ENCODE measurements at regions not wholly inside any gene's neighbourhood (a gene's known extent, or its start where the extent isn't known, plus 50 kb on each side); places are given as distances from the start of the nearest gene placed in this dataset.

GRCh38 chr10:4154191-4154715 lies 369.2 kb upstream of the KLF6 start:
- Histone ChIP-seq H2AFZ (ENCODE audit: control insufficient read depth, low read length) (no peak overlapping the region), H3K9me1 (ENCODE audit: control insufficient read depth, extremely low read depth, insufficient read depth, low read length) (no peaks in the 10 kb centered on the region), H3K36me3 (ENCODE audit: control insufficient read depth in 2 of 2, extremely low read depth in 1 of 2, insufficient read depth in 2 of 2, low read length in 2 of 2) (no peaks in the 10 kb centered on the region), H3K4me1 (ENCODE audit: control insufficient read depth, extremely low read depth, insufficient read depth, low read length) (peaks cover 3% of the 10 kb centered on the region), H3K27ac (ENCODE audit: control insufficient read depth, insufficient read depth, low read length) (no peak overlapping the region), H3K9me3 (ENCODE audit: control insufficient read depth, low read depth, low read length) (no peaks in the 10 kb centered on the region), H4K20me1 (ENCODE audit: control insufficient read depth, extremely low read depth, insufficient read depth, low read length) (no peaks in the 10 kb centered on the region), H3K4me2 (ENCODE audit: control insufficient read depth, extremely low read depth, insufficient read depth, low read depth, low read length) (no peak overlapping the region), H3K9ac (ENCODE audit: control insufficient read depth, extremely low read depth, insufficient read depth, low read length) (no peak overlapping the region), H3K27me3 (ENCODE audit: control insufficient read depth, extremely low read depth, insufficient read depth, low read length) (no peaks in the 10 kb centered on the region), H3K4me3 (ENCODE audit: control insufficient read depth in 2 of 3, extremely low read depth in 1 of 3, insufficient read depth in 2 of 3, low read depth in 1 of 3, low read length in 3 of 3) (no peak overlapping the region), H3K79me2 (ENCODE audit: control insufficient read depth, insufficient read depth, low read length) (no peaks in the 10 kb centered on the region)
- dilution Hi-C loops (cut with MboI; ENCODE audit: extremely low pct_ligation_motif_present, low sequenced_read_pairs), result no loop called here
- no peak for TF ChIP-seq EZH2 (IDR thresholded peaks at IDR 0.05; ENCODE audit: low read length)
- TF ChIP-seq, protein P1, sequence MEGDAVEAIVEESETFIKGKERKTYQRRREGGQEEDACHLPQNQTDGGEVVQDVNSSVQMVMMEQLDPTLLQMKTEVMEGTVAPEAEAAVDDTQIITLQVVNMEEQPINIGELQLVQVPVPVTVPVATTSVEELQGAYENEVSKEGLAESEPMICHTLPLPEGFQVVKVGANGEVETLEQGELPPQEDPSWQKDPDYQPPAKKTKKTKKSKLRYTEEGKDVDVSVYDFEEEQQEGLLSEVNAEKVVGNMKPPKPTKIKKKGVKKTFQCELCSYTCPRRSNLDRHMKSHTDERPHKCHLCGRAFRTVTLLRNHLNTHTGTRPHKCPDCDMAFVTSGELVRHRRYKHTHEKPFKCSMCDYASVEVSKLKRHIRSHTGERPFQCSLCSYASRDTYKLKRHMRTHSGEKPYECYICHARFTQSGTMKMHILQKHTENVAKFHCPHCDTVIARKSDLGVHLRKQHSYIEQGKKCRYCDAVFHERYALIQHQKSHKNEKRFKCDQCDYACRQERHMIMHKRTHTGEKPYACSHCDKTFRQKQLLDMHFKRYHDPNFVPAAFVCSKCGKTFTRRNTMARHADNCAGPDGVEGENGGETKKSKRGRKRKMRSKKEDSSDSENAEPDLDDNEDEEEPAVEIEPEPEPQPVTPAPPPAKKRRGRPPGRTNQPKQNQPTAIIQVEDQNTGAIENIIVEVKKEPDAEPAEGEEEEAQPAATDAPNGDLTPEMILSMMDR (optimal IDR thresholded peaks at IDR 0.05 in 1 of 3, IDR thresholded peaks at IDR 0.05 in 1 of 3, conservative IDR thresholded peaks at IDR 0.05 in 1 of 3; ENCODE audit: extremely low read depth in 1 of 3, insufficient read depth in 2 of 3, low read length in 3 of 3), result no peak
- FAIRE-seq, result no peak
- no peak for DNase-seq (ENCODE audit: low read depth, low spot score)

DNA sequence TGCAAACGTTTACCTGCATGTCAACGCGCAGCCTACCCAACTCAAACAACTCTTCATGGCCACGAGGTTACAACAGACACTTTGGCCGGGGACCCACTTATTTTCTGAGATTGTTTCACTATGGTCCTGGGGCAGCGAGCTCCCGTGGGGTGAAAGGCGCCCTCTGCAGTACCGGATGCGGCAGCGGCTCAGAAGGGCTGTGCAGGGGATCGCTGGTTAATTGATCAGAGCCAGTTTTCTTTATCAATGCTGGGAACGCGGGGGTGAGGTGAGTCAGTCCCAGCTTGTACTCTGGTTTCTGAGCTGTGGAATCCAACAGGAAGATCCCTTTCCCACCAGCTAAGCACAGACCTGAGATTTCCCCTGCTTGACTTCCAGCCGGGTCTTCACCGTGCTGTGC lies 366.5 kb upstream of the KLF6 start:
- no peak for TF ChIP-seq EZH2 (IDR thresholded peaks at IDR 0.05; ENCODE audit: low read length)
- TF ChIP-seq, protein P1 (optimal IDR thresholded peaks at IDR 0.05 in 1 of 3, IDR thresholded peaks at IDR 0.05 in 1 of 3, conservative IDR thresholded peaks at IDR 0.05 in 1 of 3; ENCODE audit: extremely low read depth in 1 of 3, insufficient read depth in 2 of 3, low read length in 3 of 3), result peak in 1 of 3 experiments; percentile 25
- Histone ChIP-seq H3K9me3 (ENCODE audit: control insufficient read depth, low read depth, low read length) (no peaks in the 10 kb centered on the region), H3K79me2 (ENCODE audit: control insufficient read depth, insufficient read depth, low read length) (no peaks in the 10 kb centered on the region), H3K4me3 (ENCODE audit: control insufficient read depth in 2 of 3, extremely low read depth in 1 of 3, insufficient read depth in 2 of 3, low read depth in 1 of 3, low read length in 3 of 3) (no peak overlapping the region), H3K27me3 (ENCODE audit: control insufficient read depth, extremely low read depth, insufficient read depth, low read length) (no peaks in the 10 kb centered on the region), H3K4me2 (ENCODE audit: control insufficient read depth, extremely low read depth, insufficient read depth, low read depth, low read length) (no peak overlapping the region), H3K9me1 (ENCODE audit: control insufficient read depth, extremely low read depth, insufficient read depth, low read length) (no peaks in the 10 kb centered on the region), H3K27ac (ENCODE audit: control insufficient read depth, insufficient read depth, low read length) (no peak overlapping the region), H2AFZ (ENCODE audit: control insufficient read depth, low read length) (no peak overlapping the region), H4K20me1 (ENCODE audit: control insufficient read depth, extremely low read depth, insufficient read depth, low read length) (no peaks in the 10 kb centered on the region), H3K4me1 (ENCODE audit: control insufficient read depth, extremely low read depth, insufficient read depth, low read length) (no peaks in the 10 kb centered on the region), H3K36me3 (ENCODE audit: control insufficient read depth in 2 of 2, extremely low read depth in 1 of 2, insufficient read depth in 2 of 2, low read length in 2 of 2) (no peaks in the 10 kb centered on the region), H3K9ac (ENCODE audit: control insufficient read depth, extremely low read depth, insufficient read depth, low read length) (no peak overlapping the region)
- dilution Hi-C loops (cut with MboI; ENCODE audit: extremely low pct_ligation_motif_present, low sequenced_read_pairs), result no loop called here
- DNase-seq (ENCODE audit: low read depth, low spot score) (no peak), FAIRE-seq (no peak)

Data from keratinocyte (primary cell).